ENCODE measurements at regions not wholly inside any gene's neighbourhood (a gene's known extent, or its start where the extent isn't known, plus 50 kb on each side); places are given as distances from the start of the nearest gene placed in this dataset.

DNA sequence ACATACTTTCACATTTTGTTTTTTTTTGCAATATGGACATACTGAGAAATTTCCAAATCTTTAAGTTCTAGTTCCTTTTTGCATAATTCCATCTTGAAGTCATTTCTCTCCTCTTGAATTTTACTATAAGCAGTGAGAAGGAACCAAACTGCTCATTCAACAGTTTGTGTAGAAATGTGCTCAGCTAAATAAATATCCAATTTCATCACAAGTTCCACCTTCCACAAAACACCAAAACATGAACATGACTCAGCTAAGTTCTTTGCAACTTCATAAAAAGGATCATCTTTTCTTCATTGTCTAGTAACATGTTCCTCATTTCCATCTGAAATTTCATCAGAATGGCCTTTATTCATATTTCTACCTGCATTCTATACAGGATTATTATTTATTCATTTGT lies 77.3 kb upstream of the FGF13 start:
- TF ChIP-seq, protein P1, sequence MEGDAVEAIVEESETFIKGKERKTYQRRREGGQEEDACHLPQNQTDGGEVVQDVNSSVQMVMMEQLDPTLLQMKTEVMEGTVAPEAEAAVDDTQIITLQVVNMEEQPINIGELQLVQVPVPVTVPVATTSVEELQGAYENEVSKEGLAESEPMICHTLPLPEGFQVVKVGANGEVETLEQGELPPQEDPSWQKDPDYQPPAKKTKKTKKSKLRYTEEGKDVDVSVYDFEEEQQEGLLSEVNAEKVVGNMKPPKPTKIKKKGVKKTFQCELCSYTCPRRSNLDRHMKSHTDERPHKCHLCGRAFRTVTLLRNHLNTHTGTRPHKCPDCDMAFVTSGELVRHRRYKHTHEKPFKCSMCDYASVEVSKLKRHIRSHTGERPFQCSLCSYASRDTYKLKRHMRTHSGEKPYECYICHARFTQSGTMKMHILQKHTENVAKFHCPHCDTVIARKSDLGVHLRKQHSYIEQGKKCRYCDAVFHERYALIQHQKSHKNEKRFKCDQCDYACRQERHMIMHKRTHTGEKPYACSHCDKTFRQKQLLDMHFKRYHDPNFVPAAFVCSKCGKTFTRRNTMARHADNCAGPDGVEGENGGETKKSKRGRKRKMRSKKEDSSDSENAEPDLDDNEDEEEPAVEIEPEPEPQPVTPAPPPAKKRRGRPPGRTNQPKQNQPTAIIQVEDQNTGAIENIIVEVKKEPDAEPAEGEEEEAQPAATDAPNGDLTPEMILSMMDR (conservative IDR thresholded peaks at IDR 0.05; ENCODE audit: low read depth, low read length) = no peak
- TF ChIP-seq EZH2 (IDR thresholded peaks at IDR 0.05; ENCODE audit: low read length, unreplicated experiment) = no peak
- no peak for TF ChIP-seq EZH2phosphoT487 (IDR thresholded peaks at IDR 0.05; ENCODE audit: borderline replicate concordance, low read length)
